ENCODE measurements at regions not wholly inside any gene's neighbourhood (a gene's known extent, or its start where the extent isn't known, plus 50 kb on each side); places are given as distances from the start of the nearest gene placed in this dataset.

DNA sequence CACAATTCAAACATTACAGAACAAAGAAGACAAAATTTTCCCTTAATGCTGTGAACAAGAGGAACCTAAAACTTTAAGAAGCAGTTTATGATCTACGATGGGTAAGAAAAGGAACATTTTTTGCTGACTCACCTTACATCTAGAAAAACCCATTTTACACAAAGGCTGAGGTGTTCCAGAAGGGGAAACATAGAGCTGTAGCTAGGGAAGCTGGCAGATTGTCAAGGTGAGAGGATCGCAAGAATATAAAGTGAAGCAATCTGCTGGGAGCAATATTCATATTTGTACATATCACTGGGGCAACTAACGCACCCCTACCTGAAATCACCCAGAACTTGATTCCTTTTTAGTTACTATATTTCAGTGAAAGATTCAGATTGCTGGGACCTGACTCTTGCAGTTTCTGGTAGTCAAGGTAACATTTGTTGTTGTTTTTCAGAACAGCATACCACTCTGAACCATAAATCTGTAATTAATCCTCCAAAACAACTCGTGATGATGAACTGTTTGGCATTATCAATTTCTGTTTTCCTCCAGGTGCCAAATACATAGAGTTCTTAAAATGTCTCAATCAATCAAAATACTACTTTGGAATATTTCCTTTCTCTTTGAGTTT, 184.1 kb upstream of the LRRC3B start (continued):
- TF ChIP-seq, protein P1, sequence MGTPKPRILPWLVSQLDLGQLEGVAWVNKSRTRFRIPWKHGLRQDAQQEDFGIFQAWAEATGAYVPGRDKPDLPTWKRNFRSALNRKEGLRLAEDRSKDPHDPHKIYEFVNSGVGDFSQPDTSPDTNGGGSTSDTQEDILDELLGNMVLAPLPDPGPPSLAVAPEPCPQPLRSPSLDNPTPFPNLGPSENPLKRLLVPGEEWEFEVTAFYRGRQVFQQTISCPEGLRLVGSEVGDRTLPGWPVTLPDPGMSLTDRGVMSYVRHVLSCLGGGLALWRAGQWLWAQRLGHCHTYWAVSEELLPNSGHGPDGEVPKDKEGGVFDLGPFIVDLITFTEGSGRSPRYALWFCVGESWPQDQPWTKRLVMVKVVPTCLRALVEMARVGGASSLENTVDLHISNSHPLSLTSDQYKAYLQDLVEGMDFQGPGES (IDR thresholded peaks at IDR 0.05; ENCODE audit: low read depth, low read length): no peak
- TF ChIP-seq FOSL2 (IDR thresholded peaks at IDR 0.05; ENCODE audit: borderline replicate concordance, low read depth) (no peak), JUND (IDR thresholded peaks at IDR 0.05) (no peak), MEF2A (IDR thresholded peaks at IDR 0.05; ENCODE audit: borderline replicate concordance, low read depth) (no peak), CHD2 (IDR thresholded peaks at IDR 0.05; ENCODE audit: low read length, partially characterized antibody) (no peak)

DNA sequence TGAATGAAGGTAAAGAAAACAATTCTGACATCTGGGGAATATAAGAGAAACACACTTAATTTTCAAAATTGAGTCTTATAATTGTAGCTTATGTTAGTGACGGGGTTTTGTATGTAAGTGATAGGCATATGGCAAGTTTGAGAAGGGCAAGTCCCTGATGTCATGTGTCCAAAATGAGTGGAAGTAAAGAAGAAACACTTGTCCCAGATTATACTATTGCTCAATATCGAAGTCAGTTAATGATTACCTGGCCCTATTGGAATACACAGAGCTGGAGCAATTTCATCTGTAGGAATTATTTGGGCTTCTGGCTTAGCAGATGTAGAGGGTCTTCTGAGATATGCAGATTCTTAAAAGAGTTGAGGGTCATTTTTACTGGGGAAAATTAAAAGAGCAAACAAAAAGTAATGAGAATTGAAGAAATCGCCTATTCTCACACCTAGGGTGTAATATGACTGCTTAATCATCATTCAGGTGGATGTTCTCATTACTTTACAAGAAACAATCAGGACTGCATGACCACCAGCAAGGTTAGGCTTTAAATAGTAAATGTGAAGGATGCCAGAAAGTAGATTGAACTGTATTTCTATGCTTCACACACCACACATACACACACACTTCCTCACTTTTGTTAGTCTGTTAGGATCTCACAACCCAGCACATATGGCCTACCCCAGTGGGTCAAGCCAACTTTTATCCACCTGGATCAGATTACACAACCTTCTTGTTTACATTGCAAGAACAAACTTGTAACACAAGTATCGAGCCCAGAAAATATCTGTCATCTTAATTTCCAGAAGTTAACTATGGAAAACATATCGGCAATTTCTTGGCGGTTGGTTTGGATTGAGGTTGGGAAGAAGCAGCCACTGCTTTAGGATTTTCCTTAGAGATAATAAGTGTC, 183.3 kb upstream of the LRRC3B start:
- Histone ChIP-seq H3K4me3 (ENCODE audit: low read depth in 2 of 2, low read length in 1 of 2) (no peak overlapping the region), H3K9ac (no peak overlapping the region), H3K9me3 (no peaks in the 10 kb centered on the region), H3K27me3 (ENCODE audit: insufficient read depth) (no peaks in the 10 kb centered on the region), H3K36me3 (replicated peaks in 1 of 2; ENCODE audit: control insufficient read depth in 1 of 2, insufficient read depth in 2 of 2, low read length in 1 of 2) (no peaks in the 10 kb centered on the region), H3K79me2 (ENCODE audit: insufficient read depth) (no peaks in the 10 kb centered on the region), H3F3A (replicated peaks; ENCODE audit: insufficient read depth) (no peaks in the 10 kb centered on the region), H3K27ac (ENCODE audit: low read depth in 2 of 2, low read length in 1 of 2) (no peak overlapping the region), H2AFZ (ENCODE audit: low read depth) (no peak overlapping the region), H4K20me1 (ENCODE audit: insufficient read depth) (no peaks in the 10 kb centered on the region), H3K9me2 (no peaks in the 10 kb centered on the region), H3K4me2 (no peak overlapping the region), H3K4me1 (ENCODE audit: control insufficient read depth in 1 of 2, insufficient read depth in 2 of 2, low read depth in 1 of 2, low read length in 1 of 2) (no peaks in the 10 kb centered on the region)
- no peak for DNase-seq
- POLR2A ChIA-PET: no interaction called here
- 28% methylated on average over 6 of the region's 6 CpGs for WGBS (ENCODE audit: low lambda C conversion rate)
- CTCF ChIA-PET: interaction anchor here (0.6 kb wide), 1 partner anchor 16 kb away, joined by 4 read pairs; no protein-coding TSS in a partner anchor
- TF ChIP-seq ELF1 (IDR thresholded peaks at IDR 0.05): no peak

DNA sequence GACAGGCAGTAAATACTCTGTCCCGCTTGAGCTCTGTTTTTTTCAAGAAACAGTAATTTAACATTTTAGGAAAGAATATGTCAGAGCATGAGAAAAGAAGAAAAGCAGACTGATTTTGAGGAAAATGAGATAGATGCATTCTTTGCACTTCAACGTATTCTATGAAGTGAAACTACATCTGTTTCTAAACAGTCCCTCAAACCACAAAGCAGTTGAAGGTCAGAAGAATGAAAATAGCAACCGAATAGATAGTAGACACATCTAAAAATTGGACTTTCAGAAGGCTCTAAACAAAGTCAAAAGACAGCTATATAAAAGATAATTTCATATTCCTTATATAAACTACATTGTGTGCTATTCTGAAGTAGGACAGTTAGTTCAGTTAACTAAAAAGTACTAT, 172.6 kb upstream of the LRRC3B start:
- no peaks in the 10 kb centered on the region for H3K27me3 ChIP-seq (ENCODE audit: insufficient read depth)
- no peaks in the 10 kb centered on the region for H3K4me1 ChIP-seq (ENCODE audit: control insufficient read depth in 1 of 2, insufficient read depth in 2 of 2, low read depth in 1 of 2, low read length in 1 of 2)
- no peaks in the 10 kb centered on the region for H3K79me2 ChIP-seq (ENCODE audit: insufficient read depth)
- H3F3A ChIP-seq (replicated peaks; ENCODE audit: insufficient read depth): no peaks in the 10 kb centered on the region
- H4K20me1 ChIP-seq (ENCODE audit: insufficient read depth): no peaks in the 10 kb centered on the region
- 20% methylated on average over 3 of the region's 3 CpGs for WGBS (ENCODE audit: low lambda C conversion rate)
- no peak overlapping the region for H3K9ac ChIP-seq
- TF ChIP-seq, protein P2, sequence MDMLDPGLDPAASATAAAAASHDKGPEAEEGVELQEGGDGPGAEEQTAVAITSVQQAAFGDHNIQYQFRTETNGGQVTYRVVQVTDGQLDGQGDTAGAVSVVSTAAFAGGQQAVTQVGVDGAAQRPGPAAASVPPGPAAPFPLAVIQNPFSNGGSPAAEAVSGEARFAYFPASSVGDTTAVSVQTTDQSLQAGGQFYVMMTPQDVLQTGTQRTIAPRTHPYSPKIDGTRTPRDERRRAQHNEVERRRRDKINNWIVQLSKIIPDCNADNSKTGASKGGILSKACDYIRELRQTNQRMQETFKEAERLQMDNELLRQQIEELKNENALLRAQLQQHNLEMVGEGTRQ (IDR thresholded peaks at IDR 0.05; ENCODE audit: borderline replicate concordance, low read depth, low read length): no peak
- no peak for TF ChIP-seq EP300 (IDR thresholded peaks at IDR 0.05; ENCODE audit: borderline replicate concordance in 1 of 2, low read depth in 1 of 2, low read length in 1 of 2)
- TF ChIP-seq TEAD4 (IDR thresholded peaks at IDR 0.05; ENCODE audit: borderline replicate concordance, insufficient read depth): no peak
- no peak for TF ChIP-seq JUND (IDR thresholded peaks at IDR 0.05)
- no peak for TF ChIP-seq SIN3A (IDR thresholded peaks at IDR 0.05; ENCODE audit: borderline replicate concordance, low read depth, low read length)
- TF ChIP-seq, protein P1 (IDR thresholded peaks at IDR 0.05; ENCODE audit: low read depth, low read length): no peak
- no peak for TF ChIP-seq MXI1 (IDR thresholded peaks at IDR 0.05; ENCODE audit: low read depth, low read length)
- no peak for TF ChIP-seq POLR2AphosphoS5 (IDR thresholded peaks at IDR 0.05; ENCODE audit: low read depth, low read length)
- TF ChIP-seq RFX5 (IDR thresholded peaks at IDR 0.05; ENCODE audit: low read length): no peak
- TF ChIP-seq CHD2 (IDR thresholded peaks at IDR 0.05; ENCODE audit: low read length, partially characterized antibody): no peak
- no peak for TF ChIP-seq SMC3 (IDR thresholded peaks at IDR 0.05; ENCODE audit: low read depth, low read length)
- TF ChIP-seq, protein P3, sequence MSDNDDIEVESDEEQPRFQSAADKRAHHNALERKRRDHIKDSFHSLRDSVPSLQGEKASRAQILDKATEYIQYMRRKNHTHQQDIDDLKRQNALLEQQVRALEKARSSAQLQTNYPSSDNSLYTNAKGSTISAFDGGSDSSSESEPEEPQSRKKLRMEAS (IDR thresholded peaks at IDR 0.05; ENCODE audit: low read depth): no peak
- TF ChIP-seq NRF1 (IDR thresholded peaks at IDR 0.05; ENCODE audit: low read depth, low read length): no peak
- no peak for TF ChIP-seq GATA2 (CRISPR knock-in tag; IDR thresholded peaks at IDR 0.05)
- DNase-seq: no peak
- no peak overlapping the region for H3K4me2 ChIP-seq
- no peaks in the 10 kb centered on the region for H3K9me2 ChIP-seq
- ChIA-PET POLR2A (no interaction called here), CTCF (no interaction called here)
- peaks cover 3% of the 10 kb centered on the region; the same call in 1 of the 2 replicates for H3K9me3 ChIP-seq
- no peaks in the 10 kb centered on the region for H3K36me3 ChIP-seq (replicated peaks in 1 of 2; ENCODE audit: control insufficient read depth in 1 of 2, insufficient read depth in 2 of 2, low read length in 1 of 2)
- no peak overlapping the region for H2AFZ ChIP-seq (ENCODE audit: low read depth)
- H3K4me3 ChIP-seq (ENCODE audit: low read depth in 2 of 2, low read length in 1 of 2): no peak overlapping the region
- H3K27ac ChIP-seq (ENCODE audit: low read depth in 2 of 2, low read length in 1 of 2): no peak overlapping the region

All from SK-N-SH (cell line).